C4-2B (cell line): ENCODE measurements at regions not wholly inside any gene's neighbourhood (a gene's known extent, or its start where the extent isn't known, plus 50 kb on each side); places are given as distances from the start of the nearest gene placed in this dataset.

Source experiments
- H3K27ac ChIP-seq: fragments of 450-650 bp; 2 replicates; pipeline ENCODE4 v1.5.1; 2017
- ZFX ChIP-seq: fragments of 450-650 bp; IDR thresholded peaks from 2 replicates; pipeline ENCODE4 v1.6.1; 2017
- TF ChIP-seq, protein P1 (sequence below): fragments of 450-650 bp; conservative IDR thresholded peaks from 2 replicates; pipeline ENCODE4 v1.5.1; 2017; ENCODE audit warnings: mild to moderate bottlenecking

GRCh38 chr2:138209009-138209408, 244.7 kb downstream of the HNMT start:
- TF ChIP-seq ZFX: no peak
- TF ChIP-seq, protein P1, sequence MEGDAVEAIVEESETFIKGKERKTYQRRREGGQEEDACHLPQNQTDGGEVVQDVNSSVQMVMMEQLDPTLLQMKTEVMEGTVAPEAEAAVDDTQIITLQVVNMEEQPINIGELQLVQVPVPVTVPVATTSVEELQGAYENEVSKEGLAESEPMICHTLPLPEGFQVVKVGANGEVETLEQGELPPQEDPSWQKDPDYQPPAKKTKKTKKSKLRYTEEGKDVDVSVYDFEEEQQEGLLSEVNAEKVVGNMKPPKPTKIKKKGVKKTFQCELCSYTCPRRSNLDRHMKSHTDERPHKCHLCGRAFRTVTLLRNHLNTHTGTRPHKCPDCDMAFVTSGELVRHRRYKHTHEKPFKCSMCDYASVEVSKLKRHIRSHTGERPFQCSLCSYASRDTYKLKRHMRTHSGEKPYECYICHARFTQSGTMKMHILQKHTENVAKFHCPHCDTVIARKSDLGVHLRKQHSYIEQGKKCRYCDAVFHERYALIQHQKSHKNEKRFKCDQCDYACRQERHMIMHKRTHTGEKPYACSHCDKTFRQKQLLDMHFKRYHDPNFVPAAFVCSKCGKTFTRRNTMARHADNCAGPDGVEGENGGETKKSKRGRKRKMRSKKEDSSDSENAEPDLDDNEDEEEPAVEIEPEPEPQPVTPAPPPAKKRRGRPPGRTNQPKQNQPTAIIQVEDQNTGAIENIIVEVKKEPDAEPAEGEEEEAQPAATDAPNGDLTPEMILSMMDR: no peak
- no peak overlapping the region for H3K27ac ChIP-seq

GRCh38 chr2:138210487-138210886, 246.2 kb downstream of the HNMT start:
- no peak overlapping the region for H3K27ac ChIP-seq
- TF ChIP-seq, protein P1: no peak

- TF ChIP-seq ZFX: no peak
- TF ChIP-seq, protein P1: no peak
Observed at GRCh38 chr2:138212434-138212833, 248.2 kb downstream of the HNMT start.

DNA sequence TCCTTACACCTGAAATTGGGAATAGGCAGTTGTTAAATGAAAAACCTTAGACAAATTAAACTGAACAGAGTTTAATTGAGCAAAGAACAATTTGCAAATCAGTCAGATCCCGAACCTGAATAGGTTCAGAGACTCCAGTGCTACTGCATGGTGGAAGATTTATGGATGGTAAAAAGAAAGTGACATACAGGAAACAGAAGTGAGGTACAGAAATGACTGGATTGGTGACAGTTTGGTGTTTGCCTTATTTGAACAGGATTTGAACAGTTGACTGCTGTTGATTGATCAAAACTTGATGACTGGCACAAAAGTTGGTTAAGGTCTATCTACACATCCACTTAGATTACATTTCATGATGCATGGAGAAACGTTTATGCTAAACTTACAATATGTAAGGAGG, 248.8 kb downstream of the HNMT start:
- TF ChIP-seq ZFX: no peak
- TF ChIP-seq, protein P1: no peak

More at GRCh38 chr2:138212434-138212833, 248.2 kb downstream of the HNMT start:
- no peak overlapping the region for H3K27ac ChIP-seq

GRCh38 chr2:138213624-138214023, 249.4 kb downstream of the HNMT start:
- TF ChIP-seq, protein P1: no peak
- TF ChIP-seq ZFX: no peak

More for the DNA sequence above, 248.8 kb downstream of the HNMT start:
- no peak overlapping the region for H3K27ac ChIP-seq

DNA sequence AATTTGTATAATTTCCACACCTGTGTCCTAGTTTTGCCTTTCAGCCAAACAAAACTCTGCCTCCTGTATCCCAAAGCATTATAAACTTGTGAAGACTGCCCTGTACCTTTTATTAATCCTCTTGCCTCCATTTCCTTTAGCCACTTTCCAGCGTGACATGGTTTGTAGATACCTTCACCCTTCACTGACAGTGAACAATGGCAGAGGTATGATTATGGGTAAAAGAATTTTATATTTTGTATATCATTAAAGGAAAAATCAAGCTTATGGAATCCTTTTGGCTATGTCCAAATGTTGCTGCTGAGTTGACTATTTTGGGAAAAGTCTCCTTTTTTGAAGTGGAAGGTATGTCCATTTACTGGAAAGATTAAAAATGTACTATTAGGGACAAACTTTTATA, 251.7 kb downstream of the HNMT start:
- H3K27ac ChIP-seq: no peak overlapping the region
- TF ChIP-seq, protein P1: no peak
- TF ChIP-seq ZFX: no peak

More at GRCh38 chr2:138213624-138214023, 249.4 kb downstream of the HNMT start:
- no peak overlapping the region for H3K27ac ChIP-seq

- no peak overlapping the region for H3K27ac ChIP-seq
- TF ChIP-seq ZFX: no peak
- TF ChIP-seq, protein P1: no peak
Observed at GRCh38 chr2:138217975-138218374, 253.7 kb downstream of the HNMT start.
